GM21717 (cell line): ENCODE measurements at regions not wholly inside any gene's neighbourhood (a gene's known extent, or its start where the extent isn't known, plus 50 kb on each side); places are given as distances from the start of the nearest gene placed in this dataset.
A peak's percentile ranks its signal among the peaks of the same experiment; 100 is the strongest.

ENCODE experiments used
- ATAC-seq: cut with Tn5 transposase; IDR thresholded peaks from one replicate; pipeline ENCODE4 v1.9.1; 2021; ENCODE audit warnings: mild to moderate bottlenecking, moderate library complexity; ENCODE audit not compliant: unreplicated experiment

GRCh38 chr14:30296931-30297405, 262.0 kb upstream of the G2E3 start:
- ATAC-seq = no peak

- ATAC-seq = no peak
These were observed 260.8 kb upstream of the G2E3 start for GRCh38 chr14:30297876-30298795.

- ATAC-seq = no peak
These were observed 259.0 kb upstream of the G2E3 start for GRCh38 chr14:30299915-30300314.

GRCh38 chr14:30303350-30303749, 255.6 kb upstream of the G2E3 start:
- no peak for ATAC-seq

GRCh38 chr14:30305346-30305745, 253.6 kb upstream of the G2E3 start:
- no peak for ATAC-seq

GRCh38 chr14:30309405-30309804, 249.6 kb upstream of the G2E3 start:
- ATAC-seq = no peak

GRCh38 chr14:30312214-30312613, 246.7 kb upstream of the G2E3 start:
- peak; percentile 55 for ATAC-seq

- ATAC-seq = no peak
These were observed 241.2 kb upstream of the G2E3 start for GRCh38 chr14:30317729-30318128.

GRCh38 chr14:30322819-30323218, 236.1 kb upstream of the G2E3 start:
- ATAC-seq = no peak

- ATAC-seq = no peak
These were observed 228.9 kb upstream of the G2E3 start for GRCh38 chr14:30330033-30330432.

- ATAC-seq = no peak
These were observed 228.5 kb upstream of the G2E3 start for GRCh38 chr14:30330445-30330844.

GRCh38 chr14:30331030-30331429, 227.9 kb upstream of the G2E3 start:
- no peak for ATAC-seq

- no peak for ATAC-seq
These were observed 226.6 kb upstream of the G2E3 start for GRCh38 chr14:30332374-30332773.

GRCh38 chr14:30333934-30334333, 225.0 kb upstream of the G2E3 start:
- ATAC-seq = no peak

- no peak for ATAC-seq
These were observed 221.5 kb upstream of the G2E3 start for GRCh38 chr14:30337456-30337855.

GRCh38 chr14:30339311-30339901, 219.6 kb upstream of the G2E3 start:
- ATAC-seq = no peak

GRCh38 chr14:30340495-30340894, 218.5 kb upstream of the G2E3 start:
- no peak for ATAC-seq

GRCh38 chr14:30345511-30345910, 213.4 kb upstream of the G2E3 start:
- no peak for ATAC-seq

- no peak for ATAC-seq
These were observed 210.5 kb upstream of the G2E3 start for GRCh38 chr14:30348445-30348844.

- ATAC-seq = no peak
These were observed 209.4 kb upstream of the G2E3 start for GRCh38 chr14:30349520-30349919.

- no peak for ATAC-seq
These were observed 204.5 kb upstream of the G2E3 start for GRCh38 chr14:30354439-30354838.

GRCh38 chr14:30355431-30355913, 203.5 kb upstream of the G2E3 start:
- ATAC-seq = peak; percentile 71
